IPS-20b (cell line): ENCODE measurements at regions not wholly inside any gene's neighbourhood (a gene's known extent, or its start where the extent isn't known, plus 50 kb on each side); places are given as distances from the start of the nearest gene placed in this dataset.

ENCODE experiments used
- H3K27ac ChIP-seq: one replicate; pipeline ENCODE4 v1.5.1; 2013; ENCODE audit warnings: low read length
- H3K27me3 ChIP-seq: 2 replicates; pipeline ENCODE4 v1.6.1; 2013; ENCODE audit warnings: mild to moderate bottlenecking, low read length, inconsistent platforms; ENCODE audit not compliant: insufficient read depth
- H3K36me3 ChIP-seq: 2 replicates; pipeline ENCODE4 v1.6.1; 2013; ENCODE audit warnings: low read depth, mild to moderate bottlenecking, inconsistent platforms, low read length, moderate library complexity; ENCODE audit not compliant: insufficient read depth
- H3K4me1 ChIP-seq: 2 replicates; pipeline ENCODE4 v1.6.1; 2013; ENCODE audit warnings: mild to moderate bottlenecking, control low read depth, inconsistent platforms, low read length, moderate library complexity; ENCODE audit not compliant: insufficient read depth
- H3K4me3 ChIP-seq: 2 replicates; pipeline ENCODE4 v1.5.1; 2013; ENCODE audit warnings: mild to moderate bottlenecking, low read length, inconsistent platforms
- H3K9ac ChIP-seq: 2 replicates; pipeline ENCODE4 v1.6.1; 2013; ENCODE audit warnings: low read depth, mild to moderate bottlenecking, inconsistent platforms, low read length, moderate library complexity
- H3K9me3 ChIP-seq: 2 replicates; pipeline ENCODE4 v1.6.1; 2013; ENCODE audit warnings: mild to moderate bottlenecking, low read depth, low read length, inconsistent platforms; ENCODE audit not compliant: insufficient read depth

- Histone ChIP-seq H3K36me3 (no peaks in the 10 kb centered on the region), H3K4me3 (no peak overlapping the region), H3K27me3 (no peaks in the 10 kb centered on the region), H3K9me3 (peaks cover 7% of the 10 kb centered on the region; the same call in 1 of the 2 replicates), H3K9ac (no peak overlapping the region), H3K27ac (no peak overlapping the region), H3K4me1 (0 out of 2 replicates have a peak, but pooled peaks cover 4% of the 10 kb centered on the region)
Observed at GRCh38 chr12:92197815-92198214, 52.2 kb upstream of the BTG1 start.

- Histone ChIP-seq H3K4me1 (0 out of 2 replicates have a peak, but pooled peaks cover 4% of the 10 kb centered on the region), H3K9me3 (peaks cover 7% of the 10 kb centered on the region; the same call in 1 of the 2 replicates), H3K27ac (no peak overlapping the region), H3K36me3 (no peaks in the 10 kb centered on the region), H3K27me3 (no peaks in the 10 kb centered on the region), H3K4me3 (no peak overlapping the region), H3K9ac (no peak overlapping the region)
Observed at GRCh38 chr12:92196368-92196767, 50.7 kb upstream of the BTG1 start.
